ENCODE measurements at regions not wholly inside any gene's neighbourhood (a gene's known extent, or its start where the extent isn't known, plus 50 kb on each side); places are given as distances from the start of the nearest gene placed in this dataset.

DNA sequence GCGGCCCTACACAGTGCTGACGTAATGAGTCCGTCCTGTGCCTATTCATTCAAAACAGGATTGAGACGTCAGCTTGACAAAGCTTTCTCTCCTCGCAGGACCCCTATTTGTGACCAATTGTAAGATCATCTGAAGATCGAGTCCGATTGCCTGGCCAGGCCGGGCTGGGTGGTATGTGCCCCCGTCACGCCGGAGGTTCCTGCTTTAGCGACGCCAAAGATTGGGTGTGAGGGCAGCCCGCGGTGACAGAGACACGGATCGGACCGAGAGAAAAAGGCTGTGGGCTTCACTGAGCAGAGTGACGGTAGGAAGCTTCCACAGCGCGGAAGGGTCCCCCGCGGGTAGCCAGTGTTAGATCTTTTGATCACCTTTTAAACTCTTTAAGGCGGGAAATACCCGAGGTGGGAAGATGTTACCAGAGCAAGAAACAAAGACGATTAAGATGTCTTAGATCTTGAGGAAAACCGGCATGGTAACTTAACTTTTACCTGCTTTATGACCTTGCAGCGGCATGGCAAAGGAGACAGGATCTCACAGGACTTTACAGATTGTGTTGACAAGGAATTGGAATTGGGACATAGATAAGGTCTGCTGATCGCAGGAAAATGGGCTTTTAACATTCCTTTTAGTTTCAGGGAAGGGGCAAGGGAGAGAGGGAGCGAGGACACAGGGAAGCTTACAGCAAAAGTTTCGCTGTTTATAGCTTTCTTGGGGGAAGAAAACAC, 220.0 kb downstream of the METTL4 start:
- no peak for TF ChIP-seq CTCF (IDR thresholded peaks at IDR 0.05; ENCODE audit: insufficient read depth, low read depth, low read length)
- no peak for TF ChIP-seq EZH2 (IDR thresholded peaks at IDR 0.05; ENCODE audit: insufficient read depth, low read length)

Data from astrocyte (in vitro differentiated cells and primary cell).